ENCODE measurements at regions not wholly inside any gene's neighbourhood (a gene's known extent, or its start where the extent isn't known, plus 50 kb on each side); places are given as distances from the start of the nearest gene placed in this dataset.
"Not testable (repeated sequence)": the region's sequence is repeated elsewhere in the genome, so short reads cannot be mapped to it uniquely, and the experiment has no call there.

- TF ChIP-seq CTCF (IDR thresholded peaks at IDR 0.05; ENCODE audit: insufficient read depth, low read depth, low read length); EZH2 (IDR thresholded peaks at IDR 0.05; ENCODE audit: insufficient read depth, low read length): not testable (repeated sequence)
Observed at GRCh38 chr4:123012416-123012815, 90.0 kb upstream of the NUDT6 start.

All from astrocyte (in vitro differentiated cells and primary cell).